ENCODE measurements at regions not wholly inside any gene's neighbourhood (a gene's known extent, or its start where the extent isn't known, plus 50 kb on each side); places are given as distances from the start of the nearest gene placed in this dataset.

- no peaks in the 10 kb centered on the region for H3K4me1 ChIP-seq (ENCODE audit: low read length)
- H3K9ac ChIP-seq (ENCODE audit: low read length) = no peak overlapping the region
- H3K36me3 ChIP-seq (replicated peaks; ENCODE audit: low read depth, low read length) = no peaks in the 10 kb centered on the region
- TF ChIP-seq EZH2phosphoT487 (IDR thresholded peaks at IDR 0.05; ENCODE audit: low read depth) (no peak), CTCF (IDR thresholded peaks at IDR 0.05; ENCODE audit: low read depth, low read length) (no peak)
- H3K27me3 ChIP-seq (ENCODE audit: low read depth, low read length) = no peaks in the 10 kb centered on the region
- H3K4me3 ChIP-seq (ENCODE audit: low read length) = no peak overlapping the region
- H3K79me2 ChIP-seq (ENCODE audit: low read length) = peaks cover 5% of the 10 kb centered on the region; the same call in 1 of the 2 replicates
- H3K4me2 ChIP-seq (ENCODE audit: low read length) = no peak overlapping the region
- peaks cover 11% of the 10 kb centered on the region; the same call in 1 of the 2 replicates for H4K20me1 ChIP-seq (ENCODE audit: insufficient read depth, low read length)
- H3K27ac ChIP-seq (ENCODE audit: low read length) = no peak overlapping the region
- no peaks in the 10 kb centered on the region for H3K9me3 ChIP-seq (ENCODE audit: insufficient read depth, low read length)
- no peak overlapping the region for H2AFZ ChIP-seq (ENCODE audit: low read depth, low read length)
These were observed 145.8 kb downstream of the TM9SF2 start for GRCh38 chr13:99646866-99647595.

- TF ChIP-seq EZH2phosphoT487 (IDR thresholded peaks at IDR 0.05; ENCODE audit: low read depth) (no peak), CTCF (IDR thresholded peaks at IDR 0.05; ENCODE audit: low read depth, low read length) (no peak)
- no peaks in the 10 kb centered on the region for H3K9me3 ChIP-seq (ENCODE audit: insufficient read depth, low read length)
- no peaks in the 10 kb centered on the region for H3K4me1 ChIP-seq (ENCODE audit: low read length)
- H3K79me2 ChIP-seq (ENCODE audit: low read length) = no peaks in the 10 kb centered on the region
- H3K27ac ChIP-seq (ENCODE audit: low read length) = no peak overlapping the region
- no peaks in the 10 kb centered on the region for H3K36me3 ChIP-seq (replicated peaks; ENCODE audit: low read depth, low read length)
- no peak overlapping the region for H3K4me2 ChIP-seq (ENCODE audit: low read length)
- no peak overlapping the region for H3K9ac ChIP-seq (ENCODE audit: low read length)
- no peak overlapping the region for H3K4me3 ChIP-seq (ENCODE audit: low read length)
- peaks cover 11% of the 10 kb centered on the region; the same call in 1 of the 2 replicates for H4K20me1 ChIP-seq (ENCODE audit: insufficient read depth, low read length)
- no peak overlapping the region for H2AFZ ChIP-seq (ENCODE audit: low read depth, low read length)
- no peaks in the 10 kb centered on the region for H3K27me3 ChIP-seq (ENCODE audit: low read depth, low read length)
These were observed 141.6 kb downstream of the TM9SF2 start for GRCh38 chr13:99642841-99643240.

GRCh38 chr13:99642006-99642405, 140.7 kb downstream of the TM9SF2 start:
- Histone ChIP-seq H3K4me3 (ENCODE audit: low read length) (no peak overlapping the region), H3K27me3 (ENCODE audit: low read depth, low read length) (no peaks in the 10 kb centered on the region), H3K36me3 (replicated peaks; ENCODE audit: low read depth, low read length) (no peaks in the 10 kb centered on the region), H4K20me1 (ENCODE audit: insufficient read depth, low read length) (peaks cover 8% of the 10 kb centered on the region; the same call in 1 of the 2 replicates), H3K79me2 (ENCODE audit: low read length) (no peaks in the 10 kb centered on the region), H3K4me1 (ENCODE audit: low read length) (no peaks in the 10 kb centered on the region), H2AFZ (ENCODE audit: low read depth, low read length) (no peak overlapping the region), H3K9me3 (ENCODE audit: insufficient read depth, low read length) (no peaks in the 10 kb centered on the region), H3K4me2 (ENCODE audit: low read length) (no peak overlapping the region), H3K9ac (ENCODE audit: low read length) (no peak overlapping the region), H3K27ac (ENCODE audit: low read length) (no peak overlapping the region)
- TF ChIP-seq EZH2phosphoT487 (IDR thresholded peaks at IDR 0.05; ENCODE audit: low read depth) (no peak), CTCF (IDR thresholded peaks at IDR 0.05; ENCODE audit: low read depth, low read length) (no peak)

- no peak overlapping the region for H3K27ac ChIP-seq (ENCODE audit: low read length)
- no peak overlapping the region for H3K4me3 ChIP-seq (ENCODE audit: low read length)
- no peak for TF ChIP-seq EZH2phosphoT487 (IDR thresholded peaks at IDR 0.05; ENCODE audit: low read depth)
- no peak for TF ChIP-seq CTCF (IDR thresholded peaks at IDR 0.05; ENCODE audit: low read depth, low read length)
- H3K27me3 ChIP-seq (ENCODE audit: low read depth, low read length) = no peaks in the 10 kb centered on the region
- peaks cover 6% of the 10 kb centered on the region for H3K4me1 ChIP-seq (ENCODE audit: low read length)
- H4K20me1 ChIP-seq (ENCODE audit: insufficient read depth, low read length) = peaks cover 16% of the 10 kb centered on the region; the same call in 1 of the 2 replicates
- no peak overlapping the region for H3K4me2 ChIP-seq (ENCODE audit: low read length)
- no peaks in the 10 kb centered on the region for H3K36me3 ChIP-seq (replicated peaks; ENCODE audit: low read depth, low read length)
- H3K9ac ChIP-seq (ENCODE audit: low read length) = no peak overlapping the region
- H3K9me3 ChIP-seq (ENCODE audit: insufficient read depth, low read length) = no peaks in the 10 kb centered on the region
- 0 out of 2 replicates have a peak, but pooled peaks cover 3% of the 10 kb centered on the region for H3K79me2 ChIP-seq (ENCODE audit: low read length)
- no peak overlapping the region for H2AFZ ChIP-seq (ENCODE audit: low read depth, low read length)
These were observed 139.0 kb downstream of the TM9SF2 start for GRCh38 chr13:99640260-99640659.
